ENCODE measurements at regions not wholly inside any gene's neighbourhood (a gene's known extent, or its start where the extent isn't known, plus 50 kb on each side); places are given as distances from the start of the nearest gene placed in this dataset.

GRCh38 chr19:46925548-46925950 is 64.8 kb downstream of the ARHGAP35 start:
- no peak overlapping the region for H3K27ac Mint-ChIP-seq
- H3K36me3 Mint-ChIP-seq (ENCODE audit: insufficient read depth), result peaks cover 9% of the 10 kb centered on the region
- TF ChIP-seq CTCF (IDR thresholded peaks at IDR 0.05; ENCODE audit: unreplicated experiment), result no peak
- H3K4me3 Mint-ChIP-seq (ENCODE audit: low read depth), result no peak overlapping the region
- H3K9me3 Mint-ChIP-seq (ENCODE audit: low read depth), result no peaks in the 10 kb centered on the region
- H3K27me3 Mint-ChIP-seq, result no peaks in the 10 kb centered on the region
- no peak for DNase-seq (ENCODE audit: low spot score, unreplicated experiment)
- peaks cover 33% of the 10 kb centered on the region for H3K4me1 Mint-ChIP-seq (ENCODE audit: low read depth)

- TF ChIP-seq CTCF (IDR thresholded peaks at IDR 0.05; ENCODE audit: unreplicated experiment), result no peak
- peaks cover 8% of the 10 kb centered on the region for H3K36me3 Mint-ChIP-seq (ENCODE audit: insufficient read depth)
- H3K4me3 Mint-ChIP-seq (ENCODE audit: low read depth), result no peak overlapping the region
- DNase-seq (ENCODE audit: low spot score, unreplicated experiment), result no peak
- peaks cover 33% of the 10 kb centered on the region for H3K4me1 Mint-ChIP-seq (ENCODE audit: low read depth)
- H3K9me3 Mint-ChIP-seq (ENCODE audit: low read depth), result no peaks in the 10 kb centered on the region
- H3K27ac Mint-ChIP-seq, result peak overlapping the region; percentile 57
- no peaks in the 10 kb centered on the region for H3K27me3 Mint-ChIP-seq
These were observed 65.6 kb downstream of the ARHGAP35 start for GRCh38 chr19:46926170-46927071.

- Mint-ChIP-seq H3K36me3 (ENCODE audit: insufficient read depth) (peaks cover 6% of the 10 kb centered on the region), H3K4me1 (ENCODE audit: low read depth) (peaks cover 33% of the 10 kb centered on the region), H3K27me3 (no peaks in the 10 kb centered on the region), H3K4me3 (ENCODE audit: low read depth) (no peak overlapping the region), H3K9me3 (ENCODE audit: low read depth) (no peaks in the 10 kb centered on the region), H3K27ac (peak overlapping the region; percentile 57)
- no peak for DNase-seq (ENCODE audit: low spot score, unreplicated experiment)
- no peak for TF ChIP-seq CTCF (IDR thresholded peaks at IDR 0.05; ENCODE audit: unreplicated experiment)
These were observed 66.3 kb downstream of the ARHGAP35 start for GRCh38 chr19:46927106-46927505.

- no peak overlapping the region for H3K4me3 Mint-ChIP-seq (ENCODE audit: low read depth)
- no peak for DNase-seq (ENCODE audit: low spot score, unreplicated experiment)
- no peaks in the 10 kb centered on the region for H3K27me3 Mint-ChIP-seq
- H3K36me3 Mint-ChIP-seq (ENCODE audit: insufficient read depth), result no peaks in the 10 kb centered on the region
- peaks cover 34% of the 10 kb centered on the region for H3K4me1 Mint-ChIP-seq (ENCODE audit: low read depth)
- peak overlapping the region; percentile 50 for H3K27ac Mint-ChIP-seq
- TF ChIP-seq CTCF (IDR thresholded peaks at IDR 0.05; ENCODE audit: unreplicated experiment), result no peak
- H3K9me3 Mint-ChIP-seq (ENCODE audit: low read depth), result no peaks in the 10 kb centered on the region
These were observed 67.1 kb downstream of the ARHGAP35 start for GRCh38 chr19:46927893-46928292.

GRCh38 chr19:46928951-46929350 is 68.2 kb downstream of the ARHGAP35 start:
- Mint-ChIP-seq H3K4me1 (ENCODE audit: low read depth) (peaks cover 38% of the 10 kb centered on the region), H3K4me3 (ENCODE audit: low read depth) (no peak overlapping the region), H3K27ac (no peak overlapping the region), H3K36me3 (ENCODE audit: insufficient read depth) (no peaks in the 10 kb centered on the region), H3K27me3 (no peaks in the 10 kb centered on the region), H3K9me3 (ENCODE audit: low read depth) (no peaks in the 10 kb centered on the region)
- TF ChIP-seq CTCF (IDR thresholded peaks at IDR 0.05; ENCODE audit: unreplicated experiment), result peak; percentile 11
- DNase-seq (ENCODE audit: low spot score, unreplicated experiment), result no peak

Measured in progenitor cell of endocrine pancreas (in vitro differentiated cells).